IMR-90 (cell line): ENCODE measurements at regions not wholly inside any gene's neighbourhood (a gene's known extent, or its start where the extent isn't known, plus 50 kb on each side); places are given as distances from the start of the nearest gene placed in this dataset.

ENCODE experiments used
- ATAC-seq: fragments of 200-7000 bp; cut with Tn5 transposase; 2 replicates; pipeline ENCODE4 v1.9.1; 2020; ENCODE audit warnings: low read depth, mild to moderate bottlenecking, moderate library complexity
- BruUV-seq: library from RNA; stranded (reverse); fragments of 400-500 nt; replicated peaks from 2 replicates; lab custom pipeline; 2021; lab: Mats Ljungman, UMichigan
- CTCF ChIA-PET: fragments of 300-600 bp; formaldehyde crosslinking; extraction: SDS; loops from one replicate; lab custom pipeline; 2021; ENCODE audit warnings: antibody characterized with exemption; lab: Yijun Ruan, JAX
- POLR2A ChIA-PET: fragments of 300-600 bp; sonication (Branson Sonifier 250); formaldehyde crosslinking; loops from one replicate; lab custom pipeline; 2022; ENCODE audit warnings: antibody characterized with exemption; ENCODE audit not compliant: unreplicated experiment; lab: Charles Lee
- DNase-seq: peaks from one replicate; pipeline ENCODE4 v3.0.0; 2013
- H2AFZ ChIP-seq: replicated peaks from 2 replicates; pipeline ENCODE3; 2013; ENCODE audit warnings: low read length, mild to moderate bottlenecking; ENCODE audit not compliant: poor library complexity
- H2AK5ac ChIP-seq: 2 replicates; pipeline ENCODE4 v1.6.1; 2013; ENCODE audit warnings: low read depth, low read length, inconsistent platforms
- H2AK9ac ChIP-seq: replicated peaks from 2 replicates; pipeline ENCODE3; 2013; ENCODE audit warnings: mild to moderate bottlenecking, low read depth, low read length, moderate library complexity; ENCODE audit not compliant: poor library complexity
- H2BK120ac ChIP-seq: 2 replicates; pipeline ENCODE4 v1.6.1; 2013; ENCODE audit warnings: low read depth, low read length, inconsistent platforms
- H2BK15ac ChIP-seq: 3 replicates; pipeline ENCODE4 v1.6.1; 2013; ENCODE audit warnings: low read depth, low read length, inconsistent platforms
- H2BK20ac ChIP-seq: 2 replicates; pipeline ENCODE4 v1.6.1; 2013; ENCODE audit warnings: low read depth, mild to moderate bottlenecking, inconsistent platforms, low read length, moderate library complexity
- H2BK5ac ChIP-seq: 2 replicates; pipeline ENCODE4 v1.6.1; 2013; ENCODE audit warnings: mild to moderate bottlenecking, low read depth, low read length, inconsistent platforms; ENCODE audit not compliant: poor library complexity, severe bottlenecking
- H3K14ac ChIP-seq: replicated peaks from 2 replicates; pipeline ENCODE4 v1.6.1; 2013; ENCODE audit warnings: low read depth, low read length, inconsistent platforms
- H3K18ac ChIP-seq: 2 replicates; pipeline ENCODE4 v1.6.1; 2013; ENCODE audit warnings: low read depth, low read length, control low read depth
- H3K23ac ChIP-seq: 2 replicates; pipeline ENCODE4 v1.6.1; 2013; ENCODE audit warnings: low read depth, low read length, inconsistent platforms
- H3K27ac ChIP-seq: 2 replicates; pipeline ENCODE4 v1.5.1; 2013; ENCODE audit warnings: mild to moderate bottlenecking, control low read depth, low read length; ENCODE audit not compliant: insufficient read depth
- H3K27me3 ChIP-seq: 2 replicates; pipeline ENCODE4 v1.6.1; 2013; ENCODE audit warnings: low read length; ENCODE audit not compliant: control insufficient read depth, insufficient read depth
- H3K36me3 ChIP-seq: 2 replicates; pipeline ENCODE4 v1.6.1; 2013; ENCODE audit warnings: low read length, mixed read lengths; ENCODE audit not compliant: control insufficient read depth, insufficient read depth
- H3K4ac ChIP-seq: 2 replicates; pipeline ENCODE4 v1.6.1; 2013; ENCODE audit warnings: low read depth, low read length, inconsistent platforms
- H3K4me1 ChIP-seq: 2 replicates; pipeline ENCODE4 v1.6.1; 2013; ENCODE audit warnings: low read length, mixed read lengths; ENCODE audit not compliant: control insufficient read depth, insufficient read depth
- H3K4me2 ChIP-seq: 2 replicates; pipeline ENCODE4 v1.6.1; 2013; ENCODE audit warnings: low read depth, mild to moderate bottlenecking, control low read depth, low read length, moderate library complexity
- H3K4me3 ChIP-seq: 2 replicates; pipeline ENCODE4 v1.5.1; 2013; ENCODE audit warnings: low read depth, mild to moderate bottlenecking, control low read depth, low read length, moderate library complexity; ENCODE audit not compliant: insufficient read depth
- H3K56ac ChIP-seq: 2 replicates; pipeline ENCODE4 v1.6.1; 2013; ENCODE audit warnings: low read length, inconsistent platforms; ENCODE audit not compliant: insufficient read depth; ENCODE audit errors: extremely low read depth
- H3K79me1 ChIP-seq, 2 experiments: 2 replicates each; pipeline ENCODE4 v1.6.1; 2013; ENCODE audit warnings: low read length in 2 of 2, inconsistent platforms in 1 of 2, low read depth in 1 of 2
- H3K9ac ChIP-seq: 2 replicates; pipeline ENCODE4 v1.6.1; 2013; ENCODE audit warnings: low read depth, low read length, control low read depth
- H3K9me1 ChIP-seq: 2 replicates; pipeline ENCODE4 v1.6.1; 2013; ENCODE audit warnings: low read length, inconsistent platforms; ENCODE audit not compliant: insufficient read depth
- H3K9me3 ChIP-seq: 2 replicates; pipeline ENCODE4 v1.6.1; 2013; ENCODE audit warnings: low read length; ENCODE audit not compliant: control insufficient read depth, insufficient read depth
- H4K20me1 ChIP-seq: 2 replicates; pipeline ENCODE4 v1.6.1; 2013; ENCODE audit warnings: low read length, inconsistent platforms; ENCODE audit not compliant: insufficient read depth
- H4K5ac ChIP-seq: 2 replicates; pipeline ENCODE4 v1.6.1; 2013; ENCODE audit warnings: mild to moderate bottlenecking, low read depth, low read length, control low read depth
- H4K8ac ChIP-seq, 2 experiments: 2 replicates each; pipeline ENCODE4 v1.6.1; 2013; ENCODE audit warnings: low read depth in 2 of 2, low read length in 2 of 2, control low read depth in 1 of 2, inconsistent platforms in 1 of 2
- H4K91ac ChIP-seq: 2 replicates; pipeline ENCODE4 v1.6.1; 2013; ENCODE audit warnings: low read depth, low read length, inconsistent platforms; ENCODE audit not compliant: insufficient read depth
- BHLHE40 ChIP-seq: fragments of 150-350 bp; IDR thresholded peaks from 2 replicates; pipeline ENCODE4 v1.6.1; 2016; ENCODE audit warnings: mild to moderate bottlenecking, low read depth, low read length
- CEBPB ChIP-seq: IDR thresholded peaks from 2 replicates; pipeline ENCODE4 v1.6.1; 2012; ENCODE audit warnings: low read depth, low read length, improper control_type of control experiment
- CHD1 ChIP-seq: IDR thresholded peaks from 2 replicates; pipeline ENCODE4 v1.6.1; 2012; ENCODE audit warnings: low read depth, low read length, improper control_type of control experiment
- FOS ChIP-seq: fragments of 150-350 bp; IDR thresholded peaks from 2 replicates; pipeline ENCODE4 v1.6.1; 2016; ENCODE audit warnings: low read depth, low read length
- MAFK ChIP-seq: IDR thresholded peaks from 2 replicates; pipeline ENCODE4 v1.6.1; 2012; ENCODE audit warnings: low read depth, low read length, improper control_type of control experiment
- MAZ ChIP-seq: IDR thresholded peaks from 2 replicates; pipeline ENCODE4 v1.6.1; 2012; ENCODE audit warnings: low read depth, mild to moderate bottlenecking, low read length, improper control_type of control experiment, moderate library complexity, borderline replicate concordance
- MXI1 ChIP-seq: IDR thresholded peaks from 2 replicates; pipeline ENCODE4 v1.6.1; 2012; ENCODE audit warnings: low read depth, mild to moderate bottlenecking, low read length, moderate library complexity, borderline replicate concordance
- NFE2L2 ChIP-seq: fragments of 150-350 bp; IDR thresholded peaks from 2 replicates; pipeline ENCODE4 v1.6.1; 2016; ENCODE audit warnings: low read depth, mild to moderate bottlenecking, low read length
- POLR2A ChIP-seq: IDR thresholded peaks from 2 replicates; pipeline ENCODE4 v1.6.1; 2012; ENCODE audit warnings: mild to moderate bottlenecking, low read depth, low read length
- RAD21 ChIP-seq: IDR thresholded peaks from 2 replicates; pipeline ENCODE4 v1.6.1; 2012; ENCODE audit warnings: low read length, improper control_type of control experiment
- RCOR1 ChIP-seq: IDR thresholded peaks from 2 replicates; pipeline ENCODE4 v1.6.1; 2012; ENCODE audit warnings: mild to moderate bottlenecking, low read length, improper control_type of control experiment; ENCODE audit not compliant: insufficient replicate concordance
- RFX5 ChIP-seq: IDR thresholded peaks from 2 replicates; pipeline ENCODE4 v1.8.0; 2012; ENCODE audit warnings: low read depth, mild to moderate bottlenecking, low read length, moderate library complexity
- SMC3 ChIP-seq: fragments of 150-350 bp; IDR thresholded peaks from 2 replicates; pipeline ENCODE4 v1.6.1; 2016; ENCODE audit warnings: low read depth, mild to moderate bottlenecking, antibody characterized with exemption, low read length, moderate library complexity
- WGBS, 2 experiments: methylation state at CpG; one replicate each; pipeline versions ENCODE4 v1.1.5 to v1.1.7; 2013; ENCODE audit warnings: missing lambda C conversion rate in 2 of 2; ENCODE audit not compliant: insufficient read length in 1 of 2; ENCODE audit errors: extremely low coverage in 2 of 2; 5-methylcytosine and 5-hydroxymethylcytosine counted together
- dilution Hi-C: fragments of 300-500 bp; cut with HindIII; formaldehyde crosslinking; loops from one replicate; pipeline ENCODE4 v1.14.3; 2018; ENCODE audit warnings: low sequenced_read_pairs; ENCODE audit not compliant: unreplicated experiment
- in situ Hi-C: fragments of 300-500 bp; cut with MboI; formaldehyde crosslinking; loops from 3 replicates; pipeline ENCODE4 v1.14.3; 2019; ENCODE audit warnings: low sequenced_read_pairs, inconsistent platforms, mixed read lengths
- intact Hi-C: fragments of 100-400 bp; cut with micrococcal nuclease; formaldehyde crosslinking; loops from 2 replicates; pipeline ENCODE4 v1.10.0; 2022
- TF ChIP-seq, protein P1 (sequence below): fragments of 150-350 bp; IDR thresholded peaks from 2 replicates; pipeline ENCODE4 v1.6.1; 2017; ENCODE audit warnings: mild to moderate bottlenecking, antibody characterized with exemption, low read length, low read depth
- TF ChIP-seq, protein P2 (sequence below): fragments of 150-350 bp; IDR thresholded peaks from 2 replicates; pipeline ENCODE4 v1.6.1; 2016; ENCODE audit warnings: low read depth, mild to moderate bottlenecking, low read length, moderate library complexity, borderline replicate concordance
- TF ChIP-seq, protein P3 (sequence below): conservative IDR thresholded peaks from 2 replicates; pipeline ENCODE4 v1.5.1; 2012; ENCODE audit warnings: mild to moderate bottlenecking, low read depth, low read length, improper control_type of control experiment

GRCh38 chr1:162977944-162978568, 91.1 kb upstream of the RGS4 start:
- ChIA-PET POLR2A (no interaction called here), CTCF (no interaction called here)
- H4K5ac ChIP-seq: no peak overlapping the region
- H3K4me3 ChIP-seq: no peak overlapping the region
- H3K56ac ChIP-seq: no peak overlapping the region
- H4K20me1 ChIP-seq: no peaks in the 10 kb centered on the region
- TF ChIP-seq, protein P1, sequence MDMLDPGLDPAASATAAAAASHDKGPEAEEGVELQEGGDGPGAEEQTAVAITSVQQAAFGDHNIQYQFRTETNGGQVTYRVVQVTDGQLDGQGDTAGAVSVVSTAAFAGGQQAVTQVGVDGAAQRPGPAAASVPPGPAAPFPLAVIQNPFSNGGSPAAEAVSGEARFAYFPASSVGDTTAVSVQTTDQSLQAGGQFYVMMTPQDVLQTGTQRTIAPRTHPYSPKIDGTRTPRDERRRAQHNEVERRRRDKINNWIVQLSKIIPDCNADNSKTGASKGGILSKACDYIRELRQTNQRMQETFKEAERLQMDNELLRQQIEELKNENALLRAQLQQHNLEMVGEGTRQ: no peak
- no peak for TF ChIP-seq RFX5
- no peak for TF ChIP-seq RAD21
- TF ChIP-seq, protein P2, sequence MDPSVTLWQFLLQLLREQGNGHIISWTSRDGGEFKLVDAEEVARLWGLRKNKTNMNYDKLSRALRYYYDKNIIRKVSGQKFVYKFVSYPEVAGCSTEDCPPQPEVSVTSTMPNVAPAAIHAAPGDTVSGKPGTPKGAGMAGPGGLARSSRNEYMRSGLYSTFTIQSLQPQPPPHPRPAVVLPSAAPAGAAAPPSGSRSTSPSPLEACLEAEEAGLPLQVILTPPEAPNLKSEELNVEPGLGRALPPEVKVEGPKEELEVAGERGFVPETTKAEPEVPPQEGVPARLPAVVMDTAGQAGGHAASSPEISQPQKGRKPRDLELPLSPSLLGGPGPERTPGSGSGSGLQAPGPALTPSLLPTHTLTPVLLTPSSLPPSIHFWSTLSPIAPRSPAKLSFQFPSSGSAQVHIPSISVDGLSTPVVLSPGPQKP: no peak
- no peak for TF ChIP-seq MAZ
- TF ChIP-seq POLR2A: no peak
- no peak for TF ChIP-seq CHD1
- TF ChIP-seq CEBPB: no peak
- no peak for TF ChIP-seq MAFK
- TF ChIP-seq, protein P3, sequence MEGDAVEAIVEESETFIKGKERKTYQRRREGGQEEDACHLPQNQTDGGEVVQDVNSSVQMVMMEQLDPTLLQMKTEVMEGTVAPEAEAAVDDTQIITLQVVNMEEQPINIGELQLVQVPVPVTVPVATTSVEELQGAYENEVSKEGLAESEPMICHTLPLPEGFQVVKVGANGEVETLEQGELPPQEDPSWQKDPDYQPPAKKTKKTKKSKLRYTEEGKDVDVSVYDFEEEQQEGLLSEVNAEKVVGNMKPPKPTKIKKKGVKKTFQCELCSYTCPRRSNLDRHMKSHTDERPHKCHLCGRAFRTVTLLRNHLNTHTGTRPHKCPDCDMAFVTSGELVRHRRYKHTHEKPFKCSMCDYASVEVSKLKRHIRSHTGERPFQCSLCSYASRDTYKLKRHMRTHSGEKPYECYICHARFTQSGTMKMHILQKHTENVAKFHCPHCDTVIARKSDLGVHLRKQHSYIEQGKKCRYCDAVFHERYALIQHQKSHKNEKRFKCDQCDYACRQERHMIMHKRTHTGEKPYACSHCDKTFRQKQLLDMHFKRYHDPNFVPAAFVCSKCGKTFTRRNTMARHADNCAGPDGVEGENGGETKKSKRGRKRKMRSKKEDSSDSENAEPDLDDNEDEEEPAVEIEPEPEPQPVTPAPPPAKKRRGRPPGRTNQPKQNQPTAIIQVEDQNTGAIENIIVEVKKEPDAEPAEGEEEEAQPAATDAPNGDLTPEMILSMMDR: no peak
- TF ChIP-seq MXI1: no peak
- TF ChIP-seq SMC3: no peak
- no peak for TF ChIP-seq RCOR1
- no peak for TF ChIP-seq NFE2L2
- TF ChIP-seq FOS: no peak
- TF ChIP-seq BHLHE40: no peak
- H3K9ac ChIP-seq: no peak overlapping the region
- no peak overlapping the region for H3K23ac ChIP-seq
- no peak overlapping the region for H3K4me2 ChIP-seq
- H3K4me1 ChIP-seq: peaks cover 4% of the 10 kb centered on the region; the same call in 1 of the 2 replicates
- no peak overlapping the region for H3K18ac ChIP-seq
- H3K36me3 ChIP-seq: no peaks in the 10 kb centered on the region
- no peak overlapping the region for H2BK20ac ChIP-seq
- H3K9me1 ChIP-seq: no peaks in the 10 kb centered on the region
- H4K8ac ChIP-seq: no peak overlapping the region
- H3K27me3 ChIP-seq: no peaks in the 10 kb centered on the region
- WGBS, 2 experiments: 94% methylated on average over 5 of the region's 8 CpGs; no CpG with 5 or more reads in 1 of the 2 experiments
- H2BK15ac ChIP-seq: no peak overlapping the region
- no peak overlapping the region for H2AK9ac ChIP-seq
- ATAC-seq: no peak
- H3K9me3 ChIP-seq: no peaks in the 10 kb centered on the region; the same call in 1 of the 2 replicates
- BruUV-seq: no TSS peak
- no peak for DNase-seq
- intact Hi-C loops (no loop called here), dilution Hi-C loops (no loop called here), in situ Hi-C loops (no loop called here)
- no peak overlapping the region for H2BK5ac ChIP-seq
- no peak overlapping the region for H2BK120ac ChIP-seq
- no peak overlapping the region for H2AFZ ChIP-seq
- H3K4ac ChIP-seq: no peak overlapping the region
- H3K14ac ChIP-seq: no peak overlapping the region
- H3K27ac ChIP-seq: no peak overlapping the region
- no peaks in the 10 kb centered on the region for H3K79me1 ChIP-seq
- H2AK5ac ChIP-seq: no peak overlapping the region
- H4K91ac ChIP-seq: no peak overlapping the region
